HK-2 (cell line): ENCODE measurements at regions not wholly inside any gene's neighbourhood (a gene's known extent, or its start where the extent isn't known, plus 50 kb on each side); places are given as distances from the start of the nearest gene placed in this dataset.

Experiments
- DNase-seq: peaks from one replicate; pipeline ENCODE4 v3.0.0-alpha.2; 2018; ENCODE audit not compliant: unreplicated experiment

DNA sequence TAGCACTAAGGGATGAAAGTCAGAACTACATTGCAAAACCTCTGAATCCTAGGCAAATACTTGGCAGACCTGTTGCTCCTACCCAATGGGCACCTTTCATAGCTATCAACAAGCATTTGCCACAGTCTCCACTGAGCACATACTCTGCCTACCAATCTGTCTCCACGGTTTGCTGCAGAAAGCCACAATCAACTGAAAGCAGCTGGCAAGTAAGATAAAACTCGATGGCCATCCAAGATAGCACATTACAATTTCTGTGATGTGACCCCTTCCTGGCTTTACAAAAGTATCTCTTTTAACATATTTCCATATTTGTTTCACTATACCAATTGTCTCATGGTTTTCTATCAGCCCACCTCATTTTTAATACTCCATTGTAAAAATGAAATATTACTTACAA lies 1060.5 kb upstream of the INTU start:
- no peak for DNase-seq

GRCh38 chr4:126582737-126583136 lies 1050.0 kb upstream of the INTU start:
- DNase-seq, result no peak

GRCh38 chr4:126583509-126583908 lies 1049.2 kb upstream of the INTU start:
- no peak for DNase-seq

DNA sequence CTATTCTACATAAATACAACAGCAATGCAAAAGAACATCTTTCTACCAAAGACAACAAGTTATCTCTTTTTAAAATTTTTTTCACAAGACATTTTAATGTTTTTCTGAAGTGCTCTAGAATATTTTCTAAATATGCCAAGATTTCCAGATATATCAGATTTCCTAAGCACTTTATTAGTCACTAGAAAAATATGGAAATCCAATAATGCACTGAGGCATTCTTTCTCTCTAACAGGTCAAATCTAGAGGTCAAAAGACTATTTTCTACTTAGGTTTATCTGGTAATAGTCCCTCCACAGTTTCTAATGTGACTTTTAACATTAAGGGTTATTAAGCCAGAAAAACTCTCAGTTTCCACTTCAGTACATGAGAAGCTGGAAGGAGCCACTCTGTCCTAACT lies 1041.2 kb upstream of the INTU start:
- DNase-seq, result no peak

GRCh38 chr4:126592088-126592487 lies 1040.7 kb upstream of the INTU start:
- DNase-seq, result no peak

- DNase-seq, result no peak
Measured at GRCh38 chr4:126593626-126594025, 1039.1 kb upstream of the INTU start.

- no peak for DNase-seq
Measured at GRCh38 chr4:126595643-126596042, 1037.1 kb upstream of the INTU start.

DNA sequence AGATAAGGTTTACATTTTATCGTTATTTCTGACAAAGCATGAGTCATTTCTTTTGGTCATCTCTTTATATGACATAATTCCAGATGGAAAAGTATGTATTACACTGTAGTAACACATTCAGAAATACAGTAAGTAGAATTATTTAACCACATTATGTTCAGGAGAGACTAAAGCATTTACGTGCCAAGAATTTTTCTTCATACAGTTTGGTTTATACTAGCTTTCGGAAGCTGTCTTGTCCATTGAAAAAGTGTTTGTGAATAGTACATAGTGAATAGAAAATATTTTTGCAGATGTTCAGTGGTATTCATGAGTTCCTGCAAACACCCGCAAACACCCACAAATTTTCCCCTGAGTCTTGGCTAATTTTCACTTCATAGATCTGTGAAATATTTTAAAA lies 1033.0 kb upstream of the INTU start:
- no peak for DNase-seq

DNA sequence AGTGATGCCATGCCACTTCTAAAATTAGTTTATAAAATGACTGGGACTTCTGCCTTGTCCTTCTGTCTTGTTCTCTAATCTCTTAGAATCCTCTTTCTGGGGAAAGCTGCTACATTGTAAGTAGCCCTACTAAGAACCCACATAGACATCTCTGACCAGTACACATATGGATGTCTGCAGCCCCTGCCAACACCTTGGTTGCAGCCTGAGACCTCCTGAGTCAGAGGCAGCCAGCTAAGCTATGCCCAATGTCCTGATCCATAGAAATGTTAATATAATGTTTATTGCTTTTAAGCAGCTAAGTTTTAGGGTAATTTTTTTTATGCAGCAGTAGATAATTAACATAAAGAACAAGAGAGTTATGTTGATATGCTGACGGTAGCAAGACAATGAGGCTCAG lies 1029.5 kb upstream of the INTU start:
- DNase-seq, result no peak

DNA sequence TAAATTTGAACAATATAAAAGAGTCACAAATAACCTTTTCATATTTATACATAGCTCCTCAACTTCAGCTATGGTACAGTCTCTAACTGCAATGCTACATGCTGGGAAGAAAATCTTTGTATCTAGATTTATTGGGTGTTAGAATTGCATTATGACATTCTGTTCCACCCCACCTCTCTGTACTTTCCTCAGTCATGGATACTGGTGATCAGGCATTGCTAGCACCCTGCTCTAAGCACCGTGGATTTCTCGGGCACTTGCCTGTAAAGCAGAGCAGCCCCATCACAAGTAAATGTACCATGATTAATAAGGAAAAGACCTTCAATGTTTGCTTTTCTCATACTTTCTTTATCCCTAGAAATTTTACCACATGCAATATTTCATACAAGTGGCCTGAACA lies 1028.9 kb upstream of the INTU start:
- no peak for DNase-seq

GRCh38 chr4:126604268-126604867 lies 1028.4 kb upstream of the INTU start:
- DNase-seq, result no peak

DNA sequence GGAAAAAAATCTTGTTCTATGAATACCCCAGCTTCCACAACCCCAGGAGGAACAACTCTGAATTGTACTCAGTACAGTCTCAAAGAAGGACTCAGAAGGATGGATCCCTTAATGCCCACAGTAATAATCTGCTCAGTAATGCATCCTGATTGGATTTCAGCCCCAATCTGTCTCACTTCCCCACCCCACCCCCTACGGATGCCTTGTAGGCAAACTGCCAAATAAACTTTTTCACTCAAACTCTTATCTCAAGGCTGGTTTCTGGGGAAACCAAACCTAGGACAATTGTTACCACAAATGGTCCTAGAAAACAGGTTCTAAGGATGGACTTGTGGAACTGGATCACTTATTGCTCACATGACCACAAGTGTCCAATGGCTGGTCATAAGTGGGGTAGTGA lies 1021.8 kb upstream of the INTU start:
- no peak for DNase-seq

GRCh38 chr4:126611900-126612299 lies 1020.9 kb upstream of the INTU start:
- DNase-seq, result no peak

DNA sequence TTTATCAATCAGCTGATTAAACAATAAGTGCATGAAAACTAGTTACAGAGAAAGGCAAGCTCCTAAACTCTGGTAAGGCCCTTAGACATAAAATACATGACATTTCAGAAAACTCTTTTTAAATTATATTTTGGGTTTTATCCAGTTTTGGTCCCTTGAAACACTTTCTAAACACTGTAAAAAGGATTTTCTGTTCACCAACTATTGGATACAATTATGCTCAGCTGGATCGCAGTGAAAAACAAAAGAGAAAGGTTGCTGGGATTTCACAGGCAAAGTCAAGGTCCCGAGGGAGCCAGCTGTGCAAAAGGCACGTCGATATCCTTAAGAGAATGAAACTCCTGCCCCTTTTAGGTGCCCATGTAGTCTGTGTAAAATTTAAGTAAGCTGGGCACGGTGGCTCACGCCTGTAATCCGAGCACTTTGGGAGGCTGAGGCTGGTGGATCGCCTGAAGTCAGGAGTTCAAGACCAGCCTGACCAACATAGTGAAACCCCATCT lies 1018.4 kb upstream of the INTU start:
- no peak for DNase-seq

GRCh38 chr4:126616795-126617194 lies 1016.0 kb upstream of the INTU start:
- DNase-seq, result no peak

GRCh38 chr4:126627255-126627654 lies 1005.5 kb upstream of the INTU start:
- no peak for DNase-seq

GRCh38 chr4:126628933-126629332 lies 1003.8 kb upstream of the INTU start:
- DNase-seq, result no peak

DNA sequence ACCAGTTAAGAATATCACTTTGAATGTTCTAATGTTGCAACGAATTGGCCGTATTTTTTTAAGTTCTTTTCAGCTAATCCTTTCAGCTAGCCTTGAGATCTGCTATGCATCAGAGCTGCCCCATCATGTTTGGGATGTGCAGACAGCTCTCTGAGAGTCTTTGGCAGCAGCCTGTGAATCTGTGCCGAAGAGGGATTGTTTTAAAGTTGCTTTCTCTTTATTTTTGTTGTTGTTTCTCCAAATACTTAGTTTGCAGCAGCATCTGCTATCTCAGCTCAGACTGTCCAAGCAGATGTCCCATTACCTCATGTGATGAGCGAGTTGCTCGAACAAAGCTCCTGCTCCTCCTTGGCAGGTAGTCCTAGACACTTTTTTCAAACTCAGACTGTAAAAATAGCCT lies 1002.5 kb upstream of the INTU start:
- DNase-seq, result no peak

GRCh38 chr4:126633306-126633705 lies 999.5 kb upstream of the INTU start:
- DNase-seq, result no peak

GRCh38 chr4:126637706-126638105 lies 995.1 kb upstream of the INTU start:
- DNase-seq, result no peak

DNA sequence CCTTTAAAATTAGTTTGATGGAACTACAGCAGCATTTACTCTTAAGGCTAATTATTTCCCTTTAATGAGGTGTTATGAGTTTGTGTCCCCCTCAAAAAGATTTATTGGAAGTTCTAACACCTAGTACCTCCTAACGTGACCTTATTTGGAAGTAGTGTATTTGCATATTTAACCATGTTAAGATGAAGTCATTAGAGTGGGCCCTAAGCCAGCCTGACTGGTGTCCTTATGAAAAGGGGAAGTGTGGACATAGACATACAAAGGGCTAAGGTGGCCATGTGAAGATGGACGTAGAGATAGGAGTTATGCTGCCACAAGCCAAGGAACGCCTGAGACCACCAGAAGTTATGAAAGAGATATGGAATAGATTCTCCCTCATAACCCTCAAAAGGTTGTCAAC lies 985.4 kb upstream of the INTU start:
- no peak for DNase-seq

DNA sequence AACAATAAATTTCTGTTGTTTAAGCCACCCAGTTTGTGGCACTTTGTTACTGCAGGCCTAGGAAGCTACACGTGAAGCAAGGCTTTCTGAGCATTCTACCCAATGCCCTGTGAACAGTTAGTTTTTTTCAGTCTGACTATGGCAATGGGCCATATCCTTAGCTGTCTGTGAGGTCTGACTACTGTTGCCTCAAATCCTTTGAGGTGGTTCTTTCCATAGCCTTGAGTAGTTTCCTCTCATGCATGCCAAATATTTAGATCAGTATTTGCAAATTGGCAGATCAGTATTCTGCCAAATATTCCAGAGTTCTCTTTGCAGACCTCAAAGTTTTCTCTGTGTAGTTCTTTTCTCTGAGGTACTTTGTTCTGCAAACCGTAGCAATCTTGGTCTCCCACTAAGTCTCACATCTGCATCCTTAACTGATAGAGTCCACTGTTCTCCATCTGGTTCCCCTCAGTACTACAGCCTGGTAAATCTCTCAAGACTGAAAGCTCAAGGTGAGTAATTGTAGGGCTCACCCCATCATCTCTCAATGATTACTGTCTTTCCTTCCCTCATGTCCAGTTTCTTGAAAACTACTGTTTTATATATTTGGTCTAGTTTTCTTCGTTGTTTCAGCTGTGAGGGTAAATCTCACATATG lies 984.9 kb upstream of the INTU start:
- DNase-seq, result no peak

GRCh38 chr4:126658411-126658810 lies 974.3 kb upstream of the INTU start:
- DNase-seq, result no peak

- DNase-seq, result no peak
Measured at GRCh38 chr4:126661194-126661593, 971.6 kb upstream of the INTU start.
